Pulmonary artery endothelial cell (primary cell): ENCODE measurements at regions not wholly inside any gene's neighbourhood (a gene's known extent, or its start where the extent isn't known, plus 50 kb on each side); places are given as distances from the start of the nearest gene placed in this dataset.

Experiments
- DNase-seq: peaks from one replicate; pipeline ENCODE4 v3.0.0-alpha.2; 2011; ENCODE audit warnings: low read depth, low spot score

- DNase-seq = no peak
These were observed 67.8 kb upstream of the SASH1 start for GRCh38 chr6:148274809-148275208.

- DNase-seq = no peak
These were observed 57.4 kb upstream of the SASH1 start for GRCh38 chr6:148285205-148285604.

- DNase-seq = no peak
These were observed 56.1 kb upstream of the SASH1 start for GRCh38 chr6:148286563-148286962.

- no peak for DNase-seq
These were observed 54.9 kb upstream of the SASH1 start for GRCh38 chr6:148287623-148288333.

- no peak for DNase-seq
These were observed 54.1 kb upstream of the SASH1 start for GRCh38 chr6:148288541-148288940.

- no peak for DNase-seq
These were observed 53.5 kb upstream of the SASH1 start for GRCh38 chr6:148289153-148289552.

GRCh38 chr6:148291876-148292275, 50.8 kb upstream of the SASH1 start:
- DNase-seq = no peak
